Hematopoietic multipotent progenitor cell treated with erythropoietin and hydrocortisone succinate and interleukin-3 and kit ligand, for 17 days (in vitro differentiated cells): ENCODE measurements at regions not wholly inside any gene's neighbourhood (a gene's known extent, or its start where the extent isn't known, plus 50 kb on each side); places are given as distances from the start of the nearest gene placed in this dataset.
"Not testable (repeated sequence)": the region's sequence is repeated elsewhere in the genome, so short reads cannot be mapped to it uniquely, and the experiment has no call there.

Experiments
- DNase-seq: peaks from one replicate; pipeline ENCODE4 v3.0.0-alpha.2; 2015; ENCODE audit warnings: low spot score

- DNase-seq: no peak
Observed at GRCh38 chr18:5021558-5021957, 175.5 kb downstream of the AKAIN1 start.

- no peak for DNase-seq
Observed at GRCh38 chr18:5015213-5015612, 181.8 kb downstream of the AKAIN1 start.

- not testable (repeated sequence) for DNase-seq
Observed at GRCh38 chr18:5004031-5004820, 192.8 kb downstream of the AKAIN1 start.

GRCh38 chr18:4994710-4995109, 202.3 kb downstream of the AKAIN1 start:
- DNase-seq: no peak

GRCh38 chr18:4987452-4988405, 209.3 kb downstream of the AKAIN1 start:
- DNase-seq: no peak

GRCh38 chr18:4986677-4987076, 210.4 kb downstream of the AKAIN1 start:
- DNase-seq: no peak

- no peak for DNase-seq
Observed at GRCh38 chr18:4986066-4986465, 211.0 kb downstream of the AKAIN1 start.

- DNase-seq: no peak
Observed at GRCh38 chr18:4961121-4961909, 235.7 kb downstream of the AKAIN1 start.

- no peak for DNase-seq
Observed at GRCh38 chr18:4960578-4960977, 236.5 kb downstream of the AKAIN1 start.

GRCh38 chr18:4931209-4931608, 265.8 kb downstream of the AKAIN1 start:
- DNase-seq: no peak

- DNase-seq: no peak
Observed at GRCh38 chr18:4921548-4921947, 275.5 kb downstream of the AKAIN1 start.

GRCh38 chr18:4917509-4917908, 279.5 kb downstream of the AKAIN1 start:
- not testable (repeated sequence) for DNase-seq

- DNase-seq: no peak
Observed at GRCh38 chr18:4908328-4908727, 288.7 kb downstream of the AKAIN1 start.

GRCh38 chr18:4906856-4907255, 290.2 kb downstream of the AKAIN1 start:
- no peak for DNase-seq

- no peak for DNase-seq
Observed at GRCh38 chr18:4888251-4889040, 308.6 kb downstream of the AKAIN1 start.

GRCh38 chr18:4878480-4878879, 318.6 kb downstream of the AKAIN1 start:
- no peak for DNase-seq

GRCh38 chr18:4871197-4871596, 325.9 kb downstream of the AKAIN1 start:
- no peak for DNase-seq

GRCh38 chr18:4870177-4870773, 326.8 kb downstream of the AKAIN1 start:
- no peak for DNase-seq

- DNase-seq: no peak
Observed at GRCh38 chr18:4869155-4869554, 327.9 kb downstream of the AKAIN1 start.

GRCh38 chr18:4858379-4859127, 338.5 kb downstream of the AKAIN1 start:
- DNase-seq: no peak
